ENCODE measurements at regions not wholly inside any gene's neighbourhood (a gene's known extent, or its start where the extent isn't known, plus 50 kb on each side); places are given as distances from the start of the nearest gene placed in this dataset.

DNA sequence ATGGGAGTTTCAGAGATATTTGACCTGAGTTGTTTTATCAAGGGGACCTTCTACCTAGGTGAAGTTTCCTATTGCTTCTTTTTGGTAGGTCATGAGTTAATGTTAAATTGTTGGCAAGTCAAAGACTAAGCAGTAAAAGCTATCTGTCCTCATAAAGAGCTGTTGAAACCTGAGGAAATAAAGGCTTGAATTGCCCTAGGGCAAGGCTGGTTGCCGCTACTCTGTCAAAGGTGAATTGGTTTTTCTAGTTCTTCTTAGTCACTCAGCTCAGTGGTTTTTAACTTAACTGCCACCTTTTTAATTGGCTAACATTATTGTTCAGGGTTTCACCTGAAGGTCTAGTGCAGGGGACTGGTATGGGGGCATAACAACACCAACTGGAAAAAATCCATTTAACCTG lies 441.6 kb upstream of the FBXO33 start:
- intact Hi-C loops (cut with DNase I, micrococcal nuclease): no loop called here
- Histone ChIP-seq H3K4me1 (ENCODE audit: low read depth) (no peaks in the 10 kb centered on the region), H3K9me3 (peaks cover 33% of the 10 kb centered on the region), H3K36me3 (ENCODE audit: low read depth) (no peaks in the 10 kb centered on the region), H3K4me3 (no peak overlapping the region)
- no peak for ATAC-seq
- DNase-seq: no peak
- TF ChIP-seq, protein P1, sequence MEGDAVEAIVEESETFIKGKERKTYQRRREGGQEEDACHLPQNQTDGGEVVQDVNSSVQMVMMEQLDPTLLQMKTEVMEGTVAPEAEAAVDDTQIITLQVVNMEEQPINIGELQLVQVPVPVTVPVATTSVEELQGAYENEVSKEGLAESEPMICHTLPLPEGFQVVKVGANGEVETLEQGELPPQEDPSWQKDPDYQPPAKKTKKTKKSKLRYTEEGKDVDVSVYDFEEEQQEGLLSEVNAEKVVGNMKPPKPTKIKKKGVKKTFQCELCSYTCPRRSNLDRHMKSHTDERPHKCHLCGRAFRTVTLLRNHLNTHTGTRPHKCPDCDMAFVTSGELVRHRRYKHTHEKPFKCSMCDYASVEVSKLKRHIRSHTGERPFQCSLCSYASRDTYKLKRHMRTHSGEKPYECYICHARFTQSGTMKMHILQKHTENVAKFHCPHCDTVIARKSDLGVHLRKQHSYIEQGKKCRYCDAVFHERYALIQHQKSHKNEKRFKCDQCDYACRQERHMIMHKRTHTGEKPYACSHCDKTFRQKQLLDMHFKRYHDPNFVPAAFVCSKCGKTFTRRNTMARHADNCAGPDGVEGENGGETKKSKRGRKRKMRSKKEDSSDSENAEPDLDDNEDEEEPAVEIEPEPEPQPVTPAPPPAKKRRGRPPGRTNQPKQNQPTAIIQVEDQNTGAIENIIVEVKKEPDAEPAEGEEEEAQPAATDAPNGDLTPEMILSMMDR (IDR thresholded peaks at IDR 0.05): no peak

DNA sequence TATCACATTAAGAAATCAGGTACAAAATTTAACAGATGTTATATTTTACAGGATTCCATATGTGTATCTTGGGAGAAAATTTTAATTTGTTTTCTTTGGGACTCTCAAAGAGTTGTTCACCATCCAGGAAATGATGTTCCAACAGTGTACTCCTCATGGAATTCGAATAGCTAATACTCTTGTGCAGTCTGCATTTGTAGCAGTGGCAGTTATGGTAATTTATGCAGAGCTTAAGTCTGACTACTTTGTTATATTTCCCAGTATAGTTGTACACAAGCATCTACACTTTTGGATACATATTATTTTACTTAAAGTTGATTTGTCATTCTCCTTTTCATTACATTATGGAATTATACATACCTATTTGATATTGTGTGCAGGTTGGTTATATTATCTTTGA lies 436.7 kb upstream of the FBXO33 start:
- ATAC-seq (no peak), DNase-seq (no peak)
- intact Hi-C loops (cut with DNase I, micrococcal nuclease): no loop called here
- no peaks in the 10 kb centered on the region for H3K36me3 ChIP-seq (ENCODE audit: low read depth)
- H3K4me3 ChIP-seq: no peak overlapping the region
- H3K4me1 ChIP-seq (ENCODE audit: low read depth): no peaks in the 10 kb centered on the region
- peaks cover 28% of the 10 kb centered on the region for H3K9me3 ChIP-seq
- TF ChIP-seq, protein P1 (IDR thresholded peaks at IDR 0.05): no peak

DNA sequence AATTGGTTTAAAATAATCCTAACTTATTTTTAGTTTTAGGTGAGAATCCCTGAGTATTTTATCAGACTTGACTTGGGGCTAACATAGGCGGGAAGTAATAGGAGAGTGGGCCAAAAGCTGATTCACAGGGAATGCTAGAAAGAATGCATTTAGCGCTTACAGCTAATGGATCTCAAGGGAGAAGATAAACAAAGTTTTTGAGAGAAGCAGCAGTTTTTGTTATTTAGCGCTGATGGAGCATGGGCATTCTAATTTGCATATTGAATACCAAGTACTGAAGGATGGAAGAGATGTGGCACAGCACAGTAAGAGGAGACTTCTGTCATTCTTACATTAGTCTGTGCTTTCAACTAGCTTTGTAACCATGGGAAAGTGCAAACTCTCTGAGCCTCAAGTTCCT lies 436.0 kb upstream of the FBXO33 start:
- H3K4me3 ChIP-seq: no peak overlapping the region
- no peaks in the 10 kb centered on the region for H3K36me3 ChIP-seq (ENCODE audit: low read depth)
- intact Hi-C loops (cut with DNase I, micrococcal nuclease): no loop called here
- DNase-seq (no peak), ATAC-seq (no peak)
- TF ChIP-seq, protein P1 (IDR thresholded peaks at IDR 0.05): no peak
- H3K4me1 ChIP-seq (ENCODE audit: low read depth): no peaks in the 10 kb centered on the region
- peaks cover 28% of the 10 kb centered on the region for H3K9me3 ChIP-seq

DNA sequence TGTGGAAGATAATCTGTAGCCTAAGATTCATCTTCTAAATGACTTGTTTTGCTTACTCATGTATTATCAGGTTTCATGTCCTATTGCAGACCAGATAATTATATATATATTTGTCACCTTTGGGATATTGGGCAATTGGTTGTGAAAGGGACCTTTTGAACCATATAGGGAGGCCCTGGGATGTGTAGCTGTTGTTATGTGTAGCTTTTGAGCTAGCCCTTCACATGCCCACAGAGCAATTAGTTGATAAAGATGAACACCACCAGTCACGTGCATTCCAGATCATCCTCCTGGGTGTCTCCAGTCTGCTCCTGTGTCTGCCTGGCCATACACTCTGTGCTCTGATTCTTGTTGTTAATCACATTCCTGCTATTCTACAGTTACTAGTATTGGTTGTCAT lies 431.2 kb upstream of the FBXO33 start:
- DNase-seq: no peak
- ATAC-seq: no peak

DNA sequence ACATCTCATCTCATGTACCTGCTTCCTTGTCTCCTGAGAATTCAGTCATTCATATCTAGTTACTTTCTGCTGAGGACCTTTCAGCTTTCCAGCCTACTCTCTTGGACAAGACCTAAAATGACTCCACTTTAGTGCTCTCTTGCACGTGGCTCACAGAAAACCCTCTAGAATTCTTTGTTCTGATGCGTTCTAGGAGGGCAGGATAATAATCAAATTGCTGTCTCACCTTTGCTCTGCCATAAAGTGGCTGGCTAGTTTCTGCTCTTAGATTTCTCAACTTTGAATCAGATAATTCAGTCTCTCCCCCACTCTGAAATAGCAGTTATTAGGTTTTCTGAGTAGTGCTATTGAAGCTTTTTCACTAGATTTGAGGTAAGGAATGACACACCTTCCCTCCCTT lies 429.5 kb upstream of the FBXO33 start:
- peaks cover 17% of the 10 kb centered on the region for H3K9me3 ChIP-seq
- DNase-seq: no peak
- no peak overlapping the region for H3K4me3 ChIP-seq
- no peaks in the 10 kb centered on the region for H3K4me1 ChIP-seq (ENCODE audit: low read depth)
- no peaks in the 10 kb centered on the region for H3K36me3 ChIP-seq (ENCODE audit: low read depth)
- intact Hi-C loops (cut with DNase I, micrococcal nuclease): no loop called here
- ATAC-seq: no peak
- TF ChIP-seq, protein P1 (IDR thresholded peaks at IDR 0.05): no peak

More for the DNA sequence above, 431.2 kb upstream of the FBXO33 start:
- Histone ChIP-seq H3K36me3 (ENCODE audit: low read depth) (no peaks in the 10 kb centered on the region), H3K9me3 (peaks cover 17% of the 10 kb centered on the region), H3K4me1 (ENCODE audit: low read depth) (no peaks in the 10 kb centered on the region), H3K4me3 (no peak overlapping the region)
- TF ChIP-seq, protein P1 (IDR thresholded peaks at IDR 0.05): no peak
- intact Hi-C loops (cut with DNase I, micrococcal nuclease): no loop called here

DNA sequence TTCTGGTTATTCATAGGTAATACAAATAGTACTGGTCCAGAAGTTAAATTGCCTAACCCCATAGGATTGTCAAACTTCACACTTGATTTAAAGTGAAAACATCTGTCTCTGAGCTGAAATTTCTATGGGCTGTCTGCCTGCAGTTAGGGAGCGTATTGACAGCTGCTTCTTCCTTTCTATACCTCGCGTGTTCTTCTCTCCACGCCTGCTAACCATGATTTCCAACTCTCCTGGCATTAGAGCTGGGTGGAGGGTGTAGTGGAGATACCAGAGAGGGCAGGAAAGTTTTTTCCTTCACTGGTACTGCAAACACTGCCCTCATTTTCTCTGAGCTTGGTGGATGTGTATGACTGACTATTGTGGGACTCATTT lies 429.0 kb upstream of the FBXO33 start:
- Histone ChIP-seq H3K4me3 (no peak overlapping the region), H3K36me3 (ENCODE audit: low read depth) (no peaks in the 10 kb centered on the region), H3K4me1 (ENCODE audit: low read depth) (no peaks in the 10 kb centered on the region), H3K9me3 (peaks cover 17% of the 10 kb centered on the region)
- ATAC-seq (no peak), DNase-seq (no peak)
- TF ChIP-seq, protein P1 (IDR thresholded peaks at IDR 0.05): no peak
- intact Hi-C loops (cut with DNase I, micrococcal nuclease): no loop called here
